ENCODE measurements at regions not wholly inside any gene's neighbourhood (a gene's known extent, or its start where the extent isn't known, plus 50 kb on each side); places are given as distances from the start of the nearest gene placed in this dataset.

- no peak for TF ChIP-seq Cebpa-rat (IDR thresholded peaks at IDR 0.05)
- H4K20me1 ChIP-seq: no peaks in the 10 kb centered on the region
- H3K9me3 ChIP-seq (replicated peaks in 1 of 11): peaks cover 20 to 32% (median 26%) of the 10 kb centered on the region in 11 experiments
- no peaks in the 10 kb centered on the region for H3K27me3 ChIP-seq
- H3K4me3 ChIP-seq: no peak overlapping the region
- H3K4me1 ChIP-seq: peaks cover 0 to 32% (median 8%) of the 10 kb centered on the region in 10 experiments; a peak in 12 of 20 replicates
- H3K27ac ChIP-seq: no peak overlapping the region
- H3K36me3 ChIP-seq: no peaks in the 10 kb centered on the region
- no peak overlapping the region; a peak in 1 of 22 replicates for H3K4me2 ChIP-seq
- no peak overlapping the region for H3K9ac ChIP-seq
Measured at GRCh38 chr1:24980836-24981630, 51.0 kb upstream of the RUNX3 start.

Data from BLaER1 treated with 17β-estradiol and CSF1 and Interleukin-3, amounts not matched to agents 10 nM and 100 nM (cell line).